NOMO-1 (cell line): ENCODE measurements at regions not wholly inside any gene's neighbourhood (a gene's known extent, or its start where the extent isn't known, plus 50 kb on each side); places are given as distances from the start of the nearest gene placed in this dataset.

Experiments used
- DNase-seq, 2 experiments: peaks; one replicate each; lab custom pipeline; 2025; ENCODE audit not compliant: unreplicated experiment in 2 of 2; lab: John Stamatoyannopoulos, UW

- no peak for DNase-seq
Observed at GRCh38 chr11:112398798-112399478, 138.3 kb upstream of the PLET1 start.

- DNase-seq = no peak
Observed at GRCh38 chr11:112400476-112401014, 139.9 kb upstream of the PLET1 start.

GRCh38 chr11:112401036-112401769, 140.5 kb upstream of the PLET1 start:
- peak in 1 of 2 experiments; percentile 11 for DNase-seq

- no peak for DNase-seq
Observed at GRCh38 chr11:112403432-112403831, 142.8 kb upstream of the PLET1 start.

- no peak for DNase-seq
Observed at GRCh38 chr11:112404112-112404511, 143.5 kb upstream of the PLET1 start.

GRCh38 chr11:112408517-112408916, 147.9 kb upstream of the PLET1 start:
- DNase-seq = no peak

GRCh38 chr11:112410325-112410724, 149.7 kb upstream of the PLET1 start:
- peak; percentile 80 to 89 for DNase-seq

GRCh38 chr11:112412383-112412782, 151.7 kb upstream of the PLET1 start:
- no peak for DNase-seq

- DNase-seq = no peak
Observed at GRCh38 chr11:112417339-112417738, 156.7 kb upstream of the PLET1 start.

- no peak for DNase-seq
Observed at GRCh38 chr11:112418438-112418837, 157.8 kb upstream of the PLET1 start.

GRCh38 chr11:112421879-112422278, 161.2 kb upstream of the PLET1 start:
- no peak for DNase-seq

- no peak for DNase-seq
Observed at GRCh38 chr11:112425121-112425520, 164.5 kb upstream of the PLET1 start.

GRCh38 chr11:112437096-112437495, 176.4 kb upstream of the PLET1 start:
- no peak for DNase-seq

GRCh38 chr11:112439614-112440013, 179.0 kb upstream of the PLET1 start:
- DNase-seq = no peak

GRCh38 chr11:112440518-112440917, 179.9 kb upstream of the PLET1 start:
- DNase-seq = no peak

GRCh38 chr11:112448168-112448567, 187.5 kb upstream of the PLET1 start:
- DNase-seq = no peak

- DNase-seq = no peak
Observed at GRCh38 chr11:112448806-112449205, 188.1 kb upstream of the PLET1 start.

GRCh38 chr11:112451250-112451649, 190.6 kb upstream of the PLET1 start:
- no peak for DNase-seq

GRCh38 chr11:112453601-112454577, 193.2 kb upstream of the PLET1 start:
- DNase-seq = peak; percentile 24 to 26

- DNase-seq = no peak
Observed at GRCh38 chr11:112454841-112455240, 194.2 kb upstream of the PLET1 start.

- DNase-seq = no peak
Observed at GRCh38 chr11:112455791-112456190, 195.1 kb upstream of the PLET1 start.
